Hepatocyte (in vitro differentiated cells): ENCODE measurements at regions not wholly inside any gene's neighbourhood (a gene's known extent, or its start where the extent isn't known, plus 50 kb on each side); places are given as distances from the start of the nearest gene placed in this dataset.

Experiments used
- EZH2phosphoT487 ChIP-seq: fragments of 200-600 bp; sonication (generic); IDR thresholded peaks from one replicate; pipeline ENCODE4 v1.6.1; 2018; ENCODE audit warnings: antibody characterized with exemption, mild to moderate bottlenecking, low read depth, moderate library complexity; ENCODE audit not compliant: unreplicated experiment, severe bottlenecking
- TF ChIP-seq, protein P1 (sequence below): fragments of 200-600 bp; sonication (generic); IDR thresholded peaks from 2 replicates; pipeline ENCODE4 v1.5.1; 2016; ENCODE audit warnings: antibody characterized with exemption, mild to moderate bottlenecking; ENCODE audit not compliant: poor library complexity

DNA sequence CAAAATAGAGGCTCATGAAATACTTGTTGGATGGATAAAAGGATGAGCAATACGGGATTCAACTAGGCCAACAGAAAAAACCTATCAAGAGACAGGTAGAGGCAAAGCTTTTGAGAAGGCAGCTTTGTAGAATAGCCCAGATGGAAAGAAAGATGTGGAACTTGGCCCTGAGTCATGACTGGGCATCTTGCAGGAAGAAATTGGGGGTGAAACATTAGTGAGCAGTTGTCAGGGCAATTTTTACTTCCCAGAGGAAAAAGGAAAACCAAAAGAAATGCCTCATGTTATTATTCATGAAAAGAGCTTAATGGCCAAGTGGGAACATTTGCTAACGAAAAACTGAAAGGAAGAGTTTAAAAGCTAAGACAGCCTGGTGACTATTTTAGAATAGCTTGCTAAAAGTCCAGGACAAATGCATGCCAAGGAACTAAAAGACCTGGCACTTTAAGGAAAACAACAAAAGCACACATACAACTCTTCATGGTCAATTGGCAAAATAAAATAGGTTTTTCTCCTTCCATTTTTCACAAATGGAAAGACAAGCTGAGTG, 180.1 kb downstream of the HS3ST3A1 start:
- TF ChIP-seq, protein P1, sequence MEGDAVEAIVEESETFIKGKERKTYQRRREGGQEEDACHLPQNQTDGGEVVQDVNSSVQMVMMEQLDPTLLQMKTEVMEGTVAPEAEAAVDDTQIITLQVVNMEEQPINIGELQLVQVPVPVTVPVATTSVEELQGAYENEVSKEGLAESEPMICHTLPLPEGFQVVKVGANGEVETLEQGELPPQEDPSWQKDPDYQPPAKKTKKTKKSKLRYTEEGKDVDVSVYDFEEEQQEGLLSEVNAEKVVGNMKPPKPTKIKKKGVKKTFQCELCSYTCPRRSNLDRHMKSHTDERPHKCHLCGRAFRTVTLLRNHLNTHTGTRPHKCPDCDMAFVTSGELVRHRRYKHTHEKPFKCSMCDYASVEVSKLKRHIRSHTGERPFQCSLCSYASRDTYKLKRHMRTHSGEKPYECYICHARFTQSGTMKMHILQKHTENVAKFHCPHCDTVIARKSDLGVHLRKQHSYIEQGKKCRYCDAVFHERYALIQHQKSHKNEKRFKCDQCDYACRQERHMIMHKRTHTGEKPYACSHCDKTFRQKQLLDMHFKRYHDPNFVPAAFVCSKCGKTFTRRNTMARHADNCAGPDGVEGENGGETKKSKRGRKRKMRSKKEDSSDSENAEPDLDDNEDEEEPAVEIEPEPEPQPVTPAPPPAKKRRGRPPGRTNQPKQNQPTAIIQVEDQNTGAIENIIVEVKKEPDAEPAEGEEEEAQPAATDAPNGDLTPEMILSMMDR, result no peak
- TF ChIP-seq EZH2phosphoT487, result no peak
